ENCODE measurements at regions not wholly inside any gene's neighbourhood (a gene's known extent, or its start where the extent isn't known, plus 50 kb on each side); places are given as distances from the start of the nearest gene placed in this dataset.

GRCh38 chr4:177699365-177700213, 257.4 kb upstream of the AGA start (continued):
- no peak for TF ChIP-seq SMAD1 (IDR thresholded peaks at IDR 0.05; ENCODE audit: low read depth, partially characterized antibody)
- TF ChIP-seq PBX3 (IDR thresholded peaks at IDR 0.05; ENCODE audit: insufficient replicate concordance, low read depth, low read length) = no peak
- no peak for TF ChIP-seq MYB (IDR thresholded peaks at IDR 0.05; ENCODE audit: borderline replicate concordance, low read depth, low read length)
- no peak for TF ChIP-seq TAF1 (IDR thresholded peaks at IDR 0.05; ENCODE audit: borderline replicate concordance, low read depth, low read length)

- Histone ChIP-seq H3K4me2 (ENCODE audit: control insufficient read depth, insufficient read depth) (no peak overlapping the region), H3K36me3 (ENCODE audit: control insufficient read depth in 2 of 2, insufficient read depth in 2 of 2, low read length in 1 of 2) (no peaks in the 10 kb centered on the region), H3K4me3 (no peak overlapping the region), H3K4me1 (ENCODE audit: control insufficient read depth, insufficient read depth, low read length) (no peaks in the 10 kb centered on the region), H3K9me3 (replicated peaks; ENCODE audit: control insufficient read depth, insufficient read depth, low read length) (no peaks in the 10 kb centered on the region), H3K27ac (ENCODE audit: control insufficient read depth, insufficient read depth) (no peak overlapping the region), H3K79me2 (ENCODE audit: control insufficient read depth, insufficient read depth, low read length) (no peaks in the 10 kb centered on the region), H3K9ac (ENCODE audit: control insufficient read depth, insufficient read depth, low read length) (no peak overlapping the region), H3K27me3 (replicated peaks in 1 of 2; ENCODE audit: control insufficient read depth in 2 of 2, insufficient read depth in 2 of 2, low read length in 1 of 2) (no peaks in the 10 kb centered on the region), H2AFZ (ENCODE audit: control insufficient read depth, low read depth, low read length) (no peak overlapping the region), H4K20me1 (ENCODE audit: control insufficient read depth, insufficient read depth) (no peaks in the 10 kb centered on the region)
- FAIRE-seq (no peak), DNase-seq (ENCODE audit: low read depth, low spot score) (no peak), ATAC-seq (no peak)
- in situ Hi-C loops (cut with MboI) = no loop called here
- POLR2A ChIA-PET = no interaction called here
- RAD21 ChIA-PET (ENCODE audit: unreplicated experiment) = no interaction called here
- no TSS peak for BruUV-seq (replicated peaks)
- intact Hi-C loops (cut with micrococcal nuclease; ENCODE audit: unreplicated experiment) = no loop called here
- CTCF ChIA-PET = no interaction called here
- 15% methylated on average over 2 of the region's 2 CpGs for WGBS (ENCODE audit: insufficient coverage, insufficient replicate concordance, low lambda C conversion rate, missing lambda C conversion rate)
- SMC1A ChIA-PET (ENCODE audit: uncharacterized antibody, unreplicated experiment) = no interaction called here
- TF ChIP-seq KDM1A (IDR thresholded peaks at IDR 0.05; ENCODE audit: borderline replicate concordance) = no peak
- TF ChIP-seq EED (IDR thresholded peaks at IDR 0.05; ENCODE audit: low read depth) = no peak
- TF ChIP-seq GATAD2B (conservative IDR thresholded peaks at IDR 0.05; ENCODE audit: low read depth) = no peak
- TF ChIP-seq BCL3 (IDR thresholded peaks at IDR 0.05; ENCODE audit: borderline replicate concordance, insufficient read depth, low read depth, low read length, poor library complexity, severe bottlenecking) = no peak
- no peak for TF ChIP-seq REST (IDR thresholded peaks at IDR 0.05; ENCODE audit: low read depth, low read length)
- no peak for TF ChIP-seq USF1 (IDR thresholded peaks at IDR 0.05; ENCODE audit: borderline replicate concordance, extremely low read length, insufficient read depth, low read depth, low read length)
- no peak for TF ChIP-seq ZSCAN29 (IDR thresholded peaks at IDR 0.05)
- no peak for TF ChIP-seq TBL1XR1 (IDR thresholded peaks at IDR 0.05; ENCODE audit: low read depth, low read length)
- TF ChIP-seq SREBF1 (IDR thresholded peaks at IDR 0.05; ENCODE audit: low read length) = no peak
- TF ChIP-seq PAX5 (IDR thresholded peaks at IDR 0.05; ENCODE audit: borderline replicate concordance, low read depth, low read length) = no peak
- TF ChIP-seq KLF5 (IDR thresholded peaks at IDR 0.05; ENCODE audit: partially characterized antibody) = no peak
- no peak for TF ChIP-seq CREM (IDR thresholded peaks at IDR 0.05; ENCODE audit: low read depth)
Observed at GRCh38 chr4:177706916-177707315, 264.7 kb upstream of the AGA start.

All from GM12878 (cell line).